ENCODE measurements at regions not wholly inside any gene's neighbourhood (a gene's known extent, or its start where the extent isn't known, plus 50 kb on each side); places are given as distances from the start of the nearest gene placed in this dataset.
"Not testable (repeated sequence)": the region's sequence is repeated elsewhere in the genome, so short reads cannot be mapped to it uniquely, and the experiment has no call there.

- DNase-seq (ENCODE audit: low spot score): no peak
Measured at GRCh38 chr1:233473549-233474204, 140.2 kb upstream of the KCNK1 start.

GRCh38 chr1:233477359-233477758 lies 136.5 kb upstream of the KCNK1 start:
- DNase-seq (ENCODE audit: low spot score): no peak

- DNase-seq (ENCODE audit: low spot score): no peak
Measured at GRCh38 chr1:233478611-233479010, 135.3 kb upstream of the KCNK1 start.

GRCh38 chr1:233479110-233479890 lies 134.6 kb upstream of the KCNK1 start:
- DNase-seq (ENCODE audit: low spot score): no peak

DNA sequence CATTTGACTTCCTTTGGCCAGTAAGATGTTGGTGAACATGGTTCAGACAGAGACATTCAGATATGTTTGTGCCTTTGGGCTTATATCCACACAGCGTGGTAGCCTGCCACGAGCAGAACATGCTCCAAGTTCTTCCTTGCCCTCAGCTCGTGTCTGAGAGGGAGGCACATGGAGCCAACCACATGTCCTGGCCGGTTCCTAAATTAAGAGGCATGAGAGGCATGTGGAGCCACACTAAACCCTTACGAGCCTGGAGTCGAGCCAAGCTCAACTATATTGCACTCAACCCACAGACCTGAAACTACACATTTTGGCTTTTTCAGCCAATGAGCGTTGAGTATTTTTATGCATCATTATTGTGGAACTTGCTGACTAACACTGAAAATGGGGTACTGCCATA lies 133.7 kb upstream of the KCNK1 start:
- no peak for DNase-seq (ENCODE audit: low spot score)

GRCh38 chr1:233482388-233482787 lies 131.5 kb upstream of the KCNK1 start:
- no peak for DNase-seq (ENCODE audit: low spot score)

- DNase-seq (ENCODE audit: low spot score): no peak
Measured at GRCh38 chr1:233485385-233485784, 128.5 kb upstream of the KCNK1 start.

DNA sequence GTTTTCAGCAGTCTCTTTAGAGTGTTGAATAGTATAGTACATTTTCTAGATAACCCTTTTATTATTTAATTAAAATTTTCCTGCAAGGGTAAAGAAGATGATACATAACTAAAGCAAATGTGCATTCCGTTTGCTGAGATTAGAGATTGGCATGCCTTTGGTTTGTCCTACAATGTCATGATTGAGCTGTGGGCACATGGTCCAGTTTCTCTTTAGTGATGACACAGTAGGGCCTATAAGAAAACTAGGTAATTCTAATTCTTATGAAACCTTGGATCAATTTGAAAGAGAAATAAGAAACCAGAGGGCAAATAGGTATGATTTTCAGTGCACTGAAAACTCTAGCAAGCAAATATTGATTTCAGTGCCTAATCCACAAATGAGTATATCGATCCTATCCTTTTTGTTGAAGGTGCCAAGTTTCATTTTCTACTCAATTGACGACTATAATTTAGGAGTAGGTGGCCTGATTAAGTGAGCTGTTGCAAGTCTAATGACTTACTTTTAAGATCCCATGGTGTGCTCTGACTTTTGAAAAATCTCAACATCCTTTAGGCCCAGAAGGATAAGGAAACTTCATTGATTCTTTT lies 128.0 kb upstream of the KCNK1 start:
- DNase-seq (ENCODE audit: low spot score): no peak

DNA sequence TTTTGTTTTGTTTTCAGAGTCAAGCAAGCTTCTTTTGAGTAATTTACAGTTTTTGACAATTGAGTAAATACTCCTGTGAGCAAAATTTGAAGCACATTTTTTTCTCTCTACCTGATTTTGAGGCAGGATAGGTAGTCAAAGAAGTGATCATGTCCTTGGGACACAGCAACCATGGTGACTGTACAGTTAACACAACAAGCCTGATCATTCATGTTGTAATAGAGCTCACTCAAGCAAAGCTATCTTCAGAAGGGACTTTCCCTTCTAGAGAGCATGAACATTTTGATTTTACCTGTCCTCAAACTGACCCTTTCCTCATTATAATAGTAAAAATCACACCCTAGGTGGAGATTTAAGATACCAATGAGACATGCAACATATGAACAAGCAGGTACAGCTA lies 126.5 kb upstream of the KCNK1 start:
- DNase-seq (ENCODE audit: low spot score): no peak

DNA sequence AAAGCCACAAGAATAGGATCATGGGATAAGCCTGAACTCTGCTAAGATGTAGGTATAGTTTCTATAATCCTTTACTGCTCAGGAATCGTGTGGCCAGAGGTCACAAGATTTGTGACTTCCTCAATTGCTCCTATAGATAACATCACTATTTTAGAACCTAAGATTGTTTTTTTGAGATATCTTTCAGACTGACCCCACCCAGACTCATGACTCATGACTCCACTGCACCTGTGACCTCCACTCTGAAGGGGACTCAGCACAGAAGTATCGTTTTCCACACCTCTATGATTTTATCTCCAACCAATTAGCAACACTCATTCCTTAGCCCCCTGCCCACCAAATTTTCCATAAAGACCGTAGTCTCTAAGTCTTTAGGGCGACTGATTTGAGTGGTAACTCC lies 124.5 kb upstream of the KCNK1 start:
- no peak for DNase-seq (ENCODE audit: low spot score)

DNA sequence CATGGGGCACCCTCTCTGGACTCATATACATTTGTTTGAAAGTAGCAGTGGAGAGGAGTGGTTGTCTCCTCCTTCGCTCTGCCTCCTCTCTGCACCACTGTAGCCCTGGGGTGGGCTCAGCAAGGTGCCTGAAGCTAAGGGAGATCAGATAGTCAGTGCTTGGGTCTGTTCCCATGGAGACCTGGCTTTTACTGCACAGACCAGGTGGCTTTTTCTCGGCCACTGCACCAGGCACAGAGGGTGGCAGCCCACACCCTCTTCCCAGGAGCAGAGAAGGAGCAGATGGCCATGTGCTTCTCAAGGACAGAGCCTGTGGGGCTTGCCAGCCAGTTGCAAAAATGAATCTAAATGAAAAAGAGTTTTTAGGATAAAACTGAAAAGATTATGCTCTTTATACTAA lies 123.4 kb upstream of the KCNK1 start:
- DNase-seq (ENCODE audit: low spot score): no peak

DNA sequence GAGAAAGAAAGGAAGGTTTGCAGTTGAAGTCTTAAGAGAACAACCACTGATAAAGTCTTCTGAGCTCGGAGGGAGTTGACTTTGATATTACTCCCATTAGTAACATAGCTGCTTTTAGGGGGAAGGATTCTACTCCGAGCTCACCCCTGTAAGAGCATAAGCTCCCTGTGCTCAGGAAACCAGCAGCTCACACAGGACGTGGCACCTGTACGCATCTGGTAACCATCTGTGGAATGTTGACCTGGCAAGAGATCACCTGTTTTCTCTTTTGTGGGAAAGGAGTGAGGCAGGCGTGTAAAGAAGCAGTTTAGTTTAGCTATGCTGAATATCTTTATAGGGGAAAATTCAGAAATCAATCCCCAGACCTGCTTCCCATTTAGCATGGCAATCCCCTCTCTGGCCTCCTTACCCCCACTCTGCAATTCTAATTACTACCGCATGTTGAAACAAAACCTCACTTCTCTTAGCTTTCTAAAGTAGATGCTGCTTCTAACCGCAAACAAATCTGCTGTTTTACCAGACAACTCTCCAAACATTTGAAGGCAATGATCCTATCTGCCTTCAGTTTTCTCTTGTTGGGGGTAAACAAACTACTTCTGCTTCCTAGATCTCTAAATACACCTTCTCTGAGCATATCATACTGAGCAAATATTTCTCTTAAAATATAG lies 121.8 kb upstream of the KCNK1 start:
- DNase-seq (ENCODE audit: low spot score): no peak

- no peak for DNase-seq (ENCODE audit: low spot score)
Measured at GRCh38 chr1:233496993-233497392, 116.9 kb upstream of the KCNK1 start.

DNA sequence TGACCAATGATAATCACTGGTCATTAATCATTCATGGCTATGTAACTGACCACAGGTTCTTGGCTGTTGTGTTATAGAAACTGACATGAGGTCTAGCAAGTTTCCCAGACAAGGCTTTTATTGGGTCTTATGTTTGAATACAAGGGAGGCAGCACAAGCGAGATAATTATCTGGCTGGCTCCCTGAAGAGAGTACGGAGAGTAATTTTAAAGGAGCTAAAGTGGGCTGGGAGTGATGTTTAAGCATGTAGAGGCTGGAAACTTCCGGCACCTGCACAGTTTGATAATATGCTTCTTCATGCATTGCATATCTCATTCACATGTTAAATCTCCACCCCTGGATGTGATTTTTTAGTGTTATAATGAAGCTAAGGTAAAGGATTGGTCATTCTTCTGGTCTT lies 116.2 kb upstream of the KCNK1 start:
- DNase-seq (ENCODE audit: low spot score): no peak

- DNase-seq (ENCODE audit: low spot score): no peak
Measured at GRCh38 chr1:233500106-233500505, 113.8 kb upstream of the KCNK1 start.

- DNase-seq (ENCODE audit: low spot score): no peak
Measured at GRCh38 chr1:233503366-233503954, 110.4 kb upstream of the KCNK1 start.

DNA sequence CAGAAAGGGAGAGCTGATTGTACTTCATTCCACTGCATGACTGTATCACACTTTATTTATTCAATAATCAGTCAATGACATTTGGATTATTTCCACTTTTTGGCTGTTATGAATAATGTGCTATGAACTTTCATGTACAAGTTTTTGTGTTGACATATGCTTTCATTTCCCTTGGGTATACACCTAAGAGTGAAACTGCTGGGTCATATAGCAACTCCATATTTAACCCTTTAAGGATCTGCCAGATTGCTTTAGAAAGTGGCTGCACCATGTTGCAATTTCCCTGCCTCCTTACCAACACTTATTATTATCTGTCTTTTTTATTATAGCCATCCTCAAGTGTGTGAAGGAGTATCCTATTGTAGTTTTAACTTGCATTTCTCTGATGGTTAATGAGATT lies 108.8 kb upstream of the KCNK1 start:
- DNase-seq (ENCODE audit: low spot score): no peak

DNA sequence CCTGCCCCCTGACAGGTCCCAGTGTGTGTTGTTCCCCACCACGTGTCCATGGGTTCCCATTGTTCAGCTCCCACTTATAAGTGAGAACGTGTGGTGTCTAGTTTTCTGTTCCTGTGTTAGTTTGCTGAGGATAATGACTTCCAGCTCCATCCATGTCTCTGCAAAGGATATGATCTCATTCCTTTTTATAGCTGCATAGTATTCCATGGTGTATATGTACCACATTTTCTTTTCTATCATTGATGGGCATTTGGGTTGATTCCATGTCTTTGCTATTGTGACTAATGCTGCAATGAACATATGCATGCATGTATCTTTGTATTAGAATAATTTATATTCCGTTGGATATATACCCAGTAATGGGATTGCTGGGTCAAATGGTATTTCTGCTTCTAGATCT lies 108.0 kb upstream of the KCNK1 start:
- DNase-seq (ENCODE audit: low spot score): not testable (repeated sequence)

DNA sequence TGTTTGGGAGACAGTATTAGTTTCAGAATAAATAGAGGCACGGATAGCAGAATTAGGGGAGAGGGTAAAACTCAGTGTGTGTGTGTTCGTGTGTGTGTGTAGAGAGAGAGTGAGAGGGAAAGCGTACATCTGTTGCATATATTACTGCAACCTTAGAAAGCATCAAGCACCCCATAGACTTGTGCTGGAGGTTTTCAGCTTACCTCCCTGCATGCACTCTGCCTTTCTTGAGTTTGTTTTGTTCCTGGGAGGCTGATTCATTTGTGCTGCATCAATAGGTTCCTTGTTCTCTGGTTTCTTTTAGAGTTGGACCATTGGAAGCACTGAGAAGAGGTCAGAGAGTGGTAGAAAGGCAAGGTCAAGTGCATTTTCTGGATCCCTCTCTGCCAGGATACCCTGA lies 104.4 kb upstream of the KCNK1 start:
- no peak for DNase-seq (ENCODE audit: low spot score)

DNA sequence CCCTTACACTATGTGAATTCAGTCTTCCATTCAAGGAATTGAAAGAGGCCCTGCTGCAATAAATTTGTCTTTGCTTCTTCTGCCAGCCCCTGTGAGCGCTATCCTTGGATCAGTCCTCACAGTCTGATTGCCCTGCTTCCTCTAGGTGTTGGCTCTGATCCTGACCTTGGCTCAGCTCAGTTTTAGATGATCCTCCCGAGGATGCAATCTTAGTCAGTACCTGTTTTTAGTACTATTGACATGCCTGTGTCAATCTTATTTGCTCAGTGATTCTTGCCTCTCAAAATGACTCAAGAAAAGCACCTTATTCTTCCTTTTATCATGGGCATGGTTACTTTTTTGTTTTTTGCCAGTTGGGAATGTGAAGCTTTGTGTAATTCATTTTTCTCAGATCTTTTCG lies 101.4 kb upstream of the KCNK1 start:
- DNase-seq (ENCODE audit: low spot score): no peak

- DNase-seq (ENCODE audit: low spot score): no peak
Measured at GRCh38 chr1:233513431-233513830, 100.5 kb upstream of the KCNK1 start.

DNA sequence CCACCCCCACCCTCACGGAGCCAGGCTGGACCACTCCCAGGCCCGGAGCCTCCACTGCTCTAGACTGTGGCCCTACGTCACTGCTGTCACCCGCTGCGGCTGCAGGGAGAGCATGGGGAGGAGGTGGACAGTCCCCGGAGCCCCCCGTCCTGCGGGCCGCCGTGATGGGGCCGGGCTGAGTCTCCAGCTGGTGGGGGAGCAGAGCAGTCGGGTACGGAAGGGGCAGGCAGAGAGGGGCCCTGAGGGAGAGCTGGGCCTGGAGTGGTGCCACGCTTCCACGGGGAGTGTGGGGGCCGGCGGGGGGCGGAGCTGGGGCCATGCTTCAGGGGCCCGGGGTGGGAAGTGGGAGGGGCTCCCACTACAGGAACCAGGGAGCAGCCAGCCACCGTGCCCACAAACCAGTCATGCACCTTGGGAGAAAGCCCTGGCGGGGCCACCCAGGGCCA lies 98.9 kb upstream of the KCNK1 start:
- no peak for DNase-seq (ENCODE audit: low spot score)

Data from H4 (cell line).